ENCODE measurements at regions not wholly inside any gene's neighbourhood (a gene's known extent, or its start where the extent isn't known, plus 50 kb on each side); places are given as distances from the start of the nearest gene placed in this dataset.

- TF ChIP-seq, protein P1, sequence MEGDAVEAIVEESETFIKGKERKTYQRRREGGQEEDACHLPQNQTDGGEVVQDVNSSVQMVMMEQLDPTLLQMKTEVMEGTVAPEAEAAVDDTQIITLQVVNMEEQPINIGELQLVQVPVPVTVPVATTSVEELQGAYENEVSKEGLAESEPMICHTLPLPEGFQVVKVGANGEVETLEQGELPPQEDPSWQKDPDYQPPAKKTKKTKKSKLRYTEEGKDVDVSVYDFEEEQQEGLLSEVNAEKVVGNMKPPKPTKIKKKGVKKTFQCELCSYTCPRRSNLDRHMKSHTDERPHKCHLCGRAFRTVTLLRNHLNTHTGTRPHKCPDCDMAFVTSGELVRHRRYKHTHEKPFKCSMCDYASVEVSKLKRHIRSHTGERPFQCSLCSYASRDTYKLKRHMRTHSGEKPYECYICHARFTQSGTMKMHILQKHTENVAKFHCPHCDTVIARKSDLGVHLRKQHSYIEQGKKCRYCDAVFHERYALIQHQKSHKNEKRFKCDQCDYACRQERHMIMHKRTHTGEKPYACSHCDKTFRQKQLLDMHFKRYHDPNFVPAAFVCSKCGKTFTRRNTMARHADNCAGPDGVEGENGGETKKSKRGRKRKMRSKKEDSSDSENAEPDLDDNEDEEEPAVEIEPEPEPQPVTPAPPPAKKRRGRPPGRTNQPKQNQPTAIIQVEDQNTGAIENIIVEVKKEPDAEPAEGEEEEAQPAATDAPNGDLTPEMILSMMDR (IDR thresholded peaks at IDR 0.05; ENCODE audit: borderline replicate concordance): no peak
- no peak overlapping the region for H3K27ac ChIP-seq (replicated peaks)
- H3K27me3 ChIP-seq (ENCODE audit: low read depth): no peaks in the 10 kb centered on the region
- no peaks in the 10 kb centered on the region for H3K4me1 ChIP-seq
- DNase-seq: no peak
- intact Hi-C loops (cut with micrococcal nuclease): no loop called here
- no peaks in the 10 kb centered on the region for H3K36me3 ChIP-seq
- no peaks in the 10 kb centered on the region for H3K9me3 ChIP-seq (replicated peaks)
- H3K4me3 ChIP-seq: no peak overlapping the region
Observed at GRCh38 chr3:167095976-167096375, 284.1 kb downstream of the ZBBX start.

DNA sequence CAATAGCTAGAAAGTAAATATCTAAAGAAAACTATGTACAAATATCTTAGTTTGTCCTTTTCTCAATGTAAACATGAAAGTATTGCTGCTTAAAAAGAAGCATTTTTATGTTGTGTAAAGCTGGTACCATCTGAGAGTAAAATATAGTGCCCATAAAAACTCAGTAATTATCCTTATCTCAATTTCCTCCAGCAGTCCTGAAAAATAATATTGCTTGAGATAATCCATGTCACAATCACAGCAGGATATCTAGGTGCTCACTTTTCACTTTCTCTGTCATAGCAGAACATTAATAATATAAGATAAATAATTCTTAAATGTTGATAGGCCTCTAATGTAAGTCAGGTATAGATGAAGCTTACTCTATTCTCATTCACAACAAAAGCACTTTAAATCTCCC is 285.5 kb downstream of the ZBBX start:
- Histone ChIP-seq H3K4me1 (no peaks in the 10 kb centered on the region), H3K27ac (replicated peaks) (no peak overlapping the region), H3K27me3 (ENCODE audit: low read depth) (no peaks in the 10 kb centered on the region), H3K36me3 (no peaks in the 10 kb centered on the region), H3K9me3 (replicated peaks) (no peaks in the 10 kb centered on the region), H3K4me3 (no peak overlapping the region)
- TF ChIP-seq, protein P1 (IDR thresholded peaks at IDR 0.05; ENCODE audit: borderline replicate concordance): no peak
- intact Hi-C loops (cut with micrococcal nuclease): no loop called here
- no peak for DNase-seq

DNA sequence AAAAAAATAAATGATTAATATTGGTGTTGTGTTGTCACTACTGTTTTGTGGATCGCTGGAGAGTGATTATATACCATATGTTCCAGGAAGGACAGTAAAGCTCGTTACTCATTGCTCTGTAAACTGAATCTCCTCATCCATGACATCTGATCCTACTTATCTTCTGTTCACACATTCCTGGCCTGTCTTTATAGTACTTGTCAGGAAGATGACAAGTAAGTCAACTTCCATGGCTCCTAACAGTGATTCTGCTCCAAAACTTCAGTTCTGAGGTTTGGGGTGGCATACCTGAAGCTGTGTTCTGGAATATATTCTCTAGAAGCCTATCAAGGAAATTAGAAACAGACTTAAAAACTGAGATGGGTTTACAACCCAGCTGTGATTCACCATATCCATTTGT is 288.9 kb downstream of the ZBBX start:
- no peaks in the 10 kb centered on the region for H3K36me3 ChIP-seq
- no peak overlapping the region for H3K4me3 ChIP-seq
- DNase-seq: no peak
- H3K27ac ChIP-seq (replicated peaks): no peak overlapping the region
- no peaks in the 10 kb centered on the region for H3K27me3 ChIP-seq (ENCODE audit: low read depth)
- no peaks in the 10 kb centered on the region for H3K9me3 ChIP-seq (replicated peaks)
- intact Hi-C loops (cut with micrococcal nuclease): no loop called here
- no peaks in the 10 kb centered on the region for H3K4me1 ChIP-seq
- TF ChIP-seq, protein P1 (IDR thresholded peaks at IDR 0.05; ENCODE audit: borderline replicate concordance): no peak

DNA sequence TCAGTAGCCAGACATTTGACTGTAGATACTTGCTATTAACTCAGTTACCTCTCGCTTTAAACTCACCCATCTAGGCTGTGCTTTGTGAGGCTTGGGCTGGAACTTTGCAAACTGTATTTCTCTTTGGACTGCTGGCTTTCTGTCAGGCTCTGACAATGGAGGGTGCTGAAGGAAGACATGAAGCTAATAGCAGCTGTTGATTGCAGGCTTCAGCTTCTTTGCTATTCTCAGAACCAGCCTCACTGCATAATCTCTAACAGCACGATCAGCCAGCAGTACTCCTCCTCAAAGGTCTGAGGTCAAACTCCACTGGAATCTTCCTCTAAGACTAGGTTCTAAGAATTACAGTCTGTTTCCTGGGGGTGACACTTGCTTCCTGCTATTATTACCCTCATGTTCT is 295.6 kb downstream of the ZBBX start:
- intact Hi-C loops (cut with micrococcal nuclease): no loop called here
- H3K4me3 ChIP-seq: no peak overlapping the region
- peaks cover 8% of the 10 kb centered on the region for H3K4me1 ChIP-seq
- no peak for DNase-seq
- no peak overlapping the region for H3K27ac ChIP-seq (replicated peaks)
- TF ChIP-seq, protein P1 (IDR thresholded peaks at IDR 0.05; ENCODE audit: borderline replicate concordance): no peak
- no peaks in the 10 kb centered on the region for H3K36me3 ChIP-seq
- H3K27me3 ChIP-seq (ENCODE audit: low read depth): no peaks in the 10 kb centered on the region
- no peaks in the 10 kb centered on the region for H3K9me3 ChIP-seq (replicated peaks)

DNA sequence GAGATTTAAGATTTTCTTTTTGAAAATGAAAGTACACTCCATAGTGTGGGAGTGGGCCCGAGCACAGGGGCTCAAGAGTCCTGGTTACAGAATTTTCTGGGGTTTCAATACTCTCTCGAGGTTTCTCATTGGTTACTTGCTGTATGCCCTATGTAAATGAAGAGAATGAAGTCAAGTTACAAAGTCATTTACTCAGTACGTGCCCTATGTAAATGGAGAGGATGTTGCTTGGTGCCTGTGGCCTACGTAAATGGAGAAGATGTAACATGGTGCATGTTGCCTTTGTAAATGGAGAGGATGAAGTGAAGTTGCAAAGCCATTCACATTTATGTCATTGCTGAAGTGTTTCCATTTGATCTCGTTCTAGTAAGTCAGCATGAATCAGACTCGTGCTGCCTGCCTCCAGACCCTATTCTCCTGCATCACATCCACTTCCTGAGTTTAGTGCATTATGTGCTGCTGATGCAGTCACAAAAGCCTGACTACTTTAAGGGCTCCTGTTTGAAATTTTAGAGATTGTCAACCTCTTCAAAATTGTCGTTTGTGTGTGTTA is 302.0 kb downstream of the ZBBX start:
- Histone ChIP-seq H3K4me3 (no peak overlapping the region), H3K27ac (replicated peaks) (no peak overlapping the region), H3K27me3 (ENCODE audit: low read depth) (no peaks in the 10 kb centered on the region), H3K9me3 (replicated peaks) (no peaks in the 10 kb centered on the region), H3K36me3 (no peaks in the 10 kb centered on the region), H3K4me1 (no peaks in the 10 kb centered on the region)
- TF ChIP-seq, protein P1 (IDR thresholded peaks at IDR 0.05; ENCODE audit: borderline replicate concordance): no peak
- no peak for DNase-seq
- intact Hi-C loops (cut with micrococcal nuclease): no loop called here

DNA sequence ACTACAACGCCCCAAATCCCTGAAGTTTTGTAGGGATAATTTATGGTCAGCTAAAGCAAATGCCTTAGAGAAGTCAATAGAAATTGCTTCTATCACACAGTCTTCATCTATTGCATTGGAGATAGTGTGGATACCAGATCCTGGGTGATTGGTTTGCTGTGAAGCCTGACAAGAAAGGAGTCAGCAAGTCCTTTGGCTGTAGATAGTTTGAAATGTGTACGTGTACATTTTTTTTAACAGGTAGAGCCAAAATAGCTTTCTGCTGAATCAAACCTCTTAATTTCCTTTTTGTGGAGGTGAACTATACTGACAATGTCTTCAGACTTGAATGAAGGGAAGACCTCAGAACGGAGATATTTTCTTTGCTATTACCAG is 312.3 kb downstream of the ZBBX start:
- intact Hi-C loops (cut with micrococcal nuclease): no loop called here
- Histone ChIP-seq H3K27ac (replicated peaks) (no peak overlapping the region), H3K27me3 (ENCODE audit: low read depth) (no peaks in the 10 kb centered on the region), H3K36me3 (no peaks in the 10 kb centered on the region), H3K4me1 (no peaks in the 10 kb centered on the region), H3K9me3 (replicated peaks) (no peaks in the 10 kb centered on the region), H3K4me3 (no peak overlapping the region)
- TF ChIP-seq, protein P1 (IDR thresholded peaks at IDR 0.05; ENCODE audit: borderline replicate concordance): no peak
- no peak for DNase-seq

All from left ventricle myocardium inferior (tissue), 1 donor.